Choroid plexus epithelial cell (primary cell): ENCODE measurements at regions not wholly inside any gene's neighbourhood (a gene's known extent, or its start where the extent isn't known, plus 50 kb on each side); places are given as distances from the start of the nearest gene placed in this dataset.

Experiments used
- DNase-seq: peaks from one replicate; pipeline ENCODE4 v3.0.0-alpha.2; 2010; ENCODE audit warnings: low read depth
- H3K4me3 ChIP-seq: 2 replicates; pipeline ENCODE4 v1.5.1; 2011; ENCODE audit warnings: low read depth, mild to moderate bottlenecking, control low read depth, low read length, moderate library complexity
- CTCF ChIP-seq: conservative IDR thresholded peaks from 2 replicates; pipeline ENCODE4 v1.5.1; 2011; ENCODE audit warnings: low read depth, mild to moderate bottlenecking, control low read depth, inconsistent platforms, low read length, moderate library complexity

- no peak for TF ChIP-seq CTCF
- no peak overlapping the region for H3K4me3 ChIP-seq
- no peak for DNase-seq
Observed at GRCh38 chr9:36749461-36749860, 176.8 kb downstream of the MELK start.

GRCh38 chr9:36750630-36751029 lies 177.9 kb downstream of the MELK start:
- no peak for DNase-seq
- no peak overlapping the region for H3K4me3 ChIP-seq
- no peak for TF ChIP-seq CTCF

- DNase-seq, result no peak
- H3K4me3 ChIP-seq, result no peak overlapping the region
- no peak for TF ChIP-seq CTCF
Observed at GRCh38 chr9:36755019-36755418, 182.3 kb downstream of the MELK start.

GRCh38 chr9:36759141-36759540 lies 186.4 kb downstream of the MELK start:
- TF ChIP-seq CTCF, result no peak
- no peak overlapping the region for H3K4me3 ChIP-seq
- no peak for DNase-seq

- H3K4me3 ChIP-seq, result no peak overlapping the region
- DNase-seq, result no peak
Observed at GRCh38 chr9:36759976-36760375, 187.3 kb downstream of the MELK start.

GRCh38 chr9:36760667-36761420 lies 188.1 kb downstream of the MELK start:
- no peak for DNase-seq

More at GRCh38 chr9:36759976-36760375, 187.3 kb downstream of the MELK start:
- no peak for TF ChIP-seq CTCF

More at GRCh38 chr9:36760667-36761420, 188.1 kb downstream of the MELK start:
- TF ChIP-seq CTCF, result no peak
- H3K4me3 ChIP-seq, result no peak overlapping the region
